Fibroblast of mammary gland (primary cell): ENCODE measurements at regions not wholly inside any gene's neighbourhood (a gene's known extent, or its start where the extent isn't known, plus 50 kb on each side); places are given as distances from the start of the nearest gene placed in this dataset.

ENCODE experiments used
- DNase-seq: peaks from one replicate; pipeline ENCODE4 v3.0.0-alpha.2; 2010; ENCODE audit warnings: low read depth
- H3K4me3 ChIP-seq: 2 replicates; pipeline ENCODE4 v1.5.1; 2011; ENCODE audit warnings: low read depth, mild to moderate bottlenecking, low read length, moderate library complexity; ENCODE audit not compliant: control insufficient read depth
- CTCF ChIP-seq: conservative IDR thresholded peaks from 2 replicates; pipeline ENCODE4 v1.5.1; 2011; ENCODE audit warnings: low read depth, low read length, inconsistent platforms; ENCODE audit not compliant: control insufficient read depth, insufficient read depth

GRCh38 chr6:113513086-113513485 lies 344.1 kb upstream of the MARCKS start:
- no peak for TF ChIP-seq CTCF
- DNase-seq: no peak
- no peak overlapping the region for H3K4me3 ChIP-seq

GRCh38 chr6:113522376-113522775 lies 334.8 kb upstream of the MARCKS start:
- no peak overlapping the region for H3K4me3 ChIP-seq
- TF ChIP-seq CTCF: no peak
- no peak for DNase-seq

- no peak for TF ChIP-seq CTCF
- H3K4me3 ChIP-seq: no peak overlapping the region
- DNase-seq: no peak
Measured at GRCh38 chr6:113524826-113525225, 332.3 kb upstream of the MARCKS start.

GRCh38 chr6:113526553-113526952 lies 330.6 kb upstream of the MARCKS start:
- H3K4me3 ChIP-seq: no peak overlapping the region
- peak; percentile 10 for DNase-seq
- TF ChIP-seq CTCF: no peak

GRCh38 chr6:113526995-113527394 lies 330.1 kb upstream of the MARCKS start:
- no peak for TF ChIP-seq CTCF
- H3K4me3 ChIP-seq: no peak overlapping the region
- no peak for DNase-seq

GRCh38 chr6:113528111-113528510 lies 329.0 kb upstream of the MARCKS start:
- no peak overlapping the region for H3K4me3 ChIP-seq
- TF ChIP-seq CTCF: no peak
- no peak for DNase-seq

- no peak for TF ChIP-seq CTCF
Measured at GRCh38 chr6:113529196-113529595, 327.9 kb upstream of the MARCKS start.

More at GRCh38 chr6:113529196-113529595, 327.9 kb upstream of the MARCKS start:
- no peak overlapping the region for H3K4me3 ChIP-seq
- peak; percentile 30 for DNase-seq
